Liver (tissue), 8 donors: ENCODE measurements at regions not wholly inside any gene's neighbourhood (a gene's known extent, or its start where the extent isn't known, plus 50 kb on each side); places are given as distances from the start of the nearest gene placed in this dataset.

Source experiments
- DNase-seq: peaks from one replicate; pipeline ENCODE4 v3.0.0-alpha.2; 2017; ENCODE audit warnings: low spot score
- H3K27ac ChIP-seq, 2 donors: one replicate each; pipeline ENCODE4 v1.7.0; 2013; ENCODE audit warnings: inconsistent platforms in 2 of 2, low read length in 2 of 2, control low read depth in 1 of 2, low read depth in 1 of 2, mild to moderate bottlenecking in 1 of 2
- H3K27me3 ChIP-seq, 4 donors: one replicate each; pipeline versions ENCODE4 v1.6.1 to v1.7.0; 2013; ENCODE audit warnings: low read length in 3 of 4, inconsistent platforms in 1 of 4, mild to moderate bottlenecking in 1 of 4, moderate library complexity in 1 of 4; ENCODE audit not compliant: control insufficient read depth in 4 of 4, insufficient read depth in 4 of 4
- H3K36me3 ChIP-seq, 4 donors: one replicate each; pipeline versions ENCODE4 v1.6.1 to v1.7.0; 2013; ENCODE audit warnings: low read length in 3 of 4, mild to moderate bottlenecking in 3 of 4, low read depth in 1 of 4, moderate library complexity in 1 of 4; ENCODE audit not compliant: control insufficient read depth in 4 of 4, insufficient read depth in 3 of 4
- H3K4me1 ChIP-seq, 4 donors: one replicate each; pipeline versions ENCODE4 v1.6.1 to v1.7.0; 2013; ENCODE audit warnings: low read length in 3 of 4, mild to moderate bottlenecking in 3 of 4, moderate library complexity in 1 of 4; ENCODE audit not compliant: control insufficient read depth in 4 of 4, insufficient read depth in 4 of 4
- H3K4me3 ChIP-seq, 3 donors: one replicate each; pipeline versions ENCODE4 v1.6.1 to v1.7.0; 2013; ENCODE audit warnings: low read length in 3 of 3, control low read depth in 1 of 3, low read depth in 1 of 3, mild to moderate bottlenecking in 1 of 3
- H3K9ac ChIP-seq, 2 donors: one replicate each; pipeline ENCODE4 v1.7.0; 2013; ENCODE audit warnings: low read length in 2 of 2, mild to moderate bottlenecking in 2 of 2, moderate library complexity in 2 of 2, control low read depth in 1 of 2, low read depth in 1 of 2
- H3K9me3 ChIP-seq, 4 donors: one replicate each; pipeline versions ENCODE4 v1.6.1 to v1.7.0; 2013; ENCODE audit warnings: low read length in 3 of 4; ENCODE audit not compliant: control insufficient read depth in 4 of 4
- ATF3 ChIP-seq: IDR thresholded peaks from 2 replicates; pipeline ENCODE4 v1.6.1; 2016; ENCODE audit warnings: antibody characterized with exemption
- CTCF ChIP-seq: fragments of 150-350 bp; IDR thresholded peaks from 2 replicates; pipeline ENCODE4 v1.5.1; 2017; ENCODE audit warnings: improper control_type of control experiment, low read depth, low read length; ENCODE audit not compliant: missing input control
- EGR1 ChIP-seq, 2 donors: IDR thresholded peaks; 2 replicates each; pipeline ENCODE4 v1.6.1; 2016 to 2018; ENCODE audit warnings: antibody characterized with exemption in 2 of 2, low read depth in 2 of 2
- FOXA1 ChIP-seq: IDR thresholded peaks from 2 replicates; pipeline ENCODE4 v1.6.1; 2016; ENCODE audit warnings: antibody characterized with exemption
- FOXA2 ChIP-seq: IDR thresholded peaks from 2 replicates; pipeline ENCODE4 v1.6.1; 2016; ENCODE audit warnings: antibody characterized with exemption
- GABPA ChIP-seq, 2 donors: IDR thresholded peaks in 1 of 2; conservative IDR thresholded peaks in 1 of 2; 2 replicates each; pipeline ENCODE4 v1.6.1; 2016; ENCODE audit warnings: antibody characterized with exemption in 2 of 2, mild to moderate bottlenecking in 1 of 2, moderate library complexity in 1 of 2
- HNF4A ChIP-seq, 2 donors: conservative IDR thresholded peaks; 2 replicates each; pipeline ENCODE4 v1.6.1; 2016; ENCODE audit warnings: antibody characterized with exemption in 2 of 2, mild to moderate bottlenecking in 2 of 2
- HNF4G ChIP-seq: IDR thresholded peaks from 2 replicates; pipeline ENCODE4 v1.6.1; 2016; ENCODE audit warnings: antibody characterized with exemption
- JUND ChIP-seq, 2 donors: IDR thresholded peaks; 2 replicates each; pipeline ENCODE4 v1.6.1; 2016; ENCODE audit warnings: antibody characterized with exemption in 2 of 2
- MAX ChIP-seq: IDR thresholded peaks from 2 replicates; pipeline ENCODE4 v1.6.1; 2016; ENCODE audit warnings: antibody characterized with exemption
- NR2F2 ChIP-seq: IDR thresholded peaks from 2 replicates; pipeline ENCODE4 v1.6.1; 2016; ENCODE audit warnings: antibody characterized with exemption
- REST ChIP-seq: IDR thresholded peaks from 2 replicates; pipeline ENCODE4 v1.6.1; 2016; ENCODE audit warnings: antibody characterized with exemption, mild to moderate bottlenecking
- RXRA ChIP-seq, 2 donors: IDR thresholded peaks; 2 replicates each; pipeline ENCODE4 v1.6.1; 2017 to 2018; ENCODE audit warnings: antibody characterized with exemption in 2 of 2, mild to moderate bottlenecking in 1 of 2
- SP1 ChIP-seq: IDR thresholded peaks from 2 replicates; pipeline ENCODE4 v1.6.1; 2018; ENCODE audit warnings: antibody characterized with exemption, mild to moderate bottlenecking
- TAF1 ChIP-seq: conservative IDR thresholded peaks from 2 replicates; pipeline ENCODE4 v1.6.1; 2016; ENCODE audit warnings: antibody characterized with exemption, mild to moderate bottlenecking
- YY1 ChIP-seq: IDR thresholded peaks from 2 replicates; pipeline ENCODE4 v1.6.1; 2016; ENCODE audit warnings: antibody characterized with exemption, mild to moderate bottlenecking
- WGBS: extraction: QIAGEN DNeasy Blood & Tissue Kit; methylation state at CpG from one replicate; pipeline ENCODE4 v1.1.7; 2013; 5-methylcytosine and 5-hydroxymethylcytosine counted together
- donor health status: healthy.
- donor health status: healthy.
- donor health status: healthy.
- donor health status: healthy.
- donor health status: healthy.

- no peak overlapping the region for H3K4me3 ChIP-seq
- H3K27ac ChIP-seq, result no peak overlapping the region
- 89% methylated on average over 3 of the region's 3 CpGs for WGBS
- no peaks in the 10 kb centered on the region for H3K4me1 ChIP-seq
- peaks cover 0 to 4% (median 0%) of the 10 kb centered on the region in 4 donors for H3K9me3 ChIP-seq
- no peaks in the 10 kb centered on the region for H3K36me3 ChIP-seq
- no peak overlapping the region for H3K9ac ChIP-seq
- TF ChIP-seq HNF4G (no peak), EGR1 (IDR thresholded peaks at IDR 0.05; ENCODE audit: low read depth in 2 of 2) (no peak), ATF3 (no peak), CTCF (no peak)
- no peaks in the 10 kb centered on the region for H3K27me3 ChIP-seq
- DNase-seq, result no peak
Measured at GRCh38 chr3:147049305-147049704, 357.0 kb downstream of the ZIC4 start.

- WGBS, result 85% methylated on average over 1 of the region's 1 CpG
Measured at GRCh38 chr3:147046916-147047315, 359.4 kb downstream of the ZIC4 start.

More at GRCh38 chr3:147046916-147047315, 359.4 kb downstream of the ZIC4 start:
- H3K27me3 ChIP-seq, result no peaks in the 10 kb centered on the region
- TF ChIP-seq CTCF (no peak), FOXA1 (no peak), TAF1 (no peak), SP1 (no peak), MAX (no peak), RXRA (IDR thresholded peaks at IDR 0.05) (no peak), NR2F2 (no peak), JUND (IDR thresholded peaks at IDR 0.05) (no peak), YY1 (no peak), FOXA2 (no peak), HNF4A (conservative IDR thresholded peaks at IDR 0.05) (no peak), ATF3 (no peak), REST (no peak), GABPA (IDR thresholded peaks at IDR 0.05 in 1 of 2, conservative IDR thresholded peaks at IDR 0.05 in 1 of 2) (no peak)
- H3K4me1 ChIP-seq, result no peaks in the 10 kb centered on the region
- no peaks in the 10 kb centered on the region for H3K36me3 ChIP-seq
- no peak for DNase-seq
- H3K4me3 ChIP-seq, result no peak overlapping the region
- peaks cover 0 to 4% (median 0%) of the 10 kb centered on the region in 4 donors for H3K9me3 ChIP-seq
- no peak overlapping the region for H3K27ac ChIP-seq
- H3K9ac ChIP-seq, result no peak overlapping the region
